ENCODE measurements at regions not wholly inside any gene's neighbourhood (a gene's known extent, or its start where the extent isn't known, plus 50 kb on each side); places are given as distances from the start of the nearest gene placed in this dataset.

GRCh38 chr12:77571768-77572167 lies 258.9 kb upstream of the NAV3 start:
- TF ChIP-seq, protein P1, sequence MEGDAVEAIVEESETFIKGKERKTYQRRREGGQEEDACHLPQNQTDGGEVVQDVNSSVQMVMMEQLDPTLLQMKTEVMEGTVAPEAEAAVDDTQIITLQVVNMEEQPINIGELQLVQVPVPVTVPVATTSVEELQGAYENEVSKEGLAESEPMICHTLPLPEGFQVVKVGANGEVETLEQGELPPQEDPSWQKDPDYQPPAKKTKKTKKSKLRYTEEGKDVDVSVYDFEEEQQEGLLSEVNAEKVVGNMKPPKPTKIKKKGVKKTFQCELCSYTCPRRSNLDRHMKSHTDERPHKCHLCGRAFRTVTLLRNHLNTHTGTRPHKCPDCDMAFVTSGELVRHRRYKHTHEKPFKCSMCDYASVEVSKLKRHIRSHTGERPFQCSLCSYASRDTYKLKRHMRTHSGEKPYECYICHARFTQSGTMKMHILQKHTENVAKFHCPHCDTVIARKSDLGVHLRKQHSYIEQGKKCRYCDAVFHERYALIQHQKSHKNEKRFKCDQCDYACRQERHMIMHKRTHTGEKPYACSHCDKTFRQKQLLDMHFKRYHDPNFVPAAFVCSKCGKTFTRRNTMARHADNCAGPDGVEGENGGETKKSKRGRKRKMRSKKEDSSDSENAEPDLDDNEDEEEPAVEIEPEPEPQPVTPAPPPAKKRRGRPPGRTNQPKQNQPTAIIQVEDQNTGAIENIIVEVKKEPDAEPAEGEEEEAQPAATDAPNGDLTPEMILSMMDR (IDR thresholded peaks at IDR 0.05) = no peak
- TF ChIP-seq POLR2AphosphoS5 (IDR thresholded peaks at IDR 0.05) (no peak), POLR2A (IDR thresholded peaks at IDR 0.05) (no peak)
